Keratinocyte (primary cell): ENCODE measurements at regions not wholly inside any gene's neighbourhood (a gene's known extent, or its start where the extent isn't known, plus 50 kb on each side); places are given as distances from the start of the nearest gene placed in this dataset.

Experiments used
- EZH2 ChIP-seq: IDR thresholded peaks from one replicate; pipeline ENCODE4 v1.6.1; 2012; ENCODE audit warnings: inconsistent platforms, mild to moderate bottlenecking, low read length, moderate library complexity
- TF ChIP-seq, protein P1 (sequence below), 3 experiments: IDR thresholded peaks in 1 of 3; conservative IDR thresholded peaks in 1 of 3; optimal IDR thresholded peaks in 1 of 3; 2 replicates in 2 of 3; 3 replicates in 1 of 3; pipeline versions ENCODE3 to v1.5.1; 2011; ENCODE audit warnings: low read length in 3 of 3, mild to moderate bottlenecking in 3 of 3, moderate library complexity in 2 of 3, control low read depth in 1 of 3, inconsistent platforms in 1 of 3; ENCODE audit not compliant: insufficient read depth in 2 of 3; ENCODE audit errors: extremely low read depth in 1 of 3

DNA sequence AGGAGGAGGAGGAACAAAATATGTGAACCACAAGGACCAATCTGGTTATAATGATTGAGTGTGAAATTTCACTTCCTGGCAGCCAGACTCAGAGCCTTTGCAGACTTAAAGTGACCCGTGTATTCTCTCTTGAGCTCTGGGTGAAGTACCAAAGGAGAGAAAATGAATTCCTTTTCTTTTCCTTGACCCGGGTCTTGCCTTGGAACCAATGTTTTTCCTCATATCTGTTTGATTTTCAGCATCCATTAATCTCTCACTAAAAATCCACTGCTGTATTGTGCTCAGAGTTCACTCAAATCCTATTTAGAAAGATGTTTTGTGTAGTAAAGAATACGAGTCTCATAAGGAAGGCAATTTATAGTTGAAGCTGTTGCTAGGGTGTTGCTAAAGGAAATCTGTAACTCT, 78.3 kb upstream of the C1QTNF7 start:
- TF ChIP-seq, protein P1, sequence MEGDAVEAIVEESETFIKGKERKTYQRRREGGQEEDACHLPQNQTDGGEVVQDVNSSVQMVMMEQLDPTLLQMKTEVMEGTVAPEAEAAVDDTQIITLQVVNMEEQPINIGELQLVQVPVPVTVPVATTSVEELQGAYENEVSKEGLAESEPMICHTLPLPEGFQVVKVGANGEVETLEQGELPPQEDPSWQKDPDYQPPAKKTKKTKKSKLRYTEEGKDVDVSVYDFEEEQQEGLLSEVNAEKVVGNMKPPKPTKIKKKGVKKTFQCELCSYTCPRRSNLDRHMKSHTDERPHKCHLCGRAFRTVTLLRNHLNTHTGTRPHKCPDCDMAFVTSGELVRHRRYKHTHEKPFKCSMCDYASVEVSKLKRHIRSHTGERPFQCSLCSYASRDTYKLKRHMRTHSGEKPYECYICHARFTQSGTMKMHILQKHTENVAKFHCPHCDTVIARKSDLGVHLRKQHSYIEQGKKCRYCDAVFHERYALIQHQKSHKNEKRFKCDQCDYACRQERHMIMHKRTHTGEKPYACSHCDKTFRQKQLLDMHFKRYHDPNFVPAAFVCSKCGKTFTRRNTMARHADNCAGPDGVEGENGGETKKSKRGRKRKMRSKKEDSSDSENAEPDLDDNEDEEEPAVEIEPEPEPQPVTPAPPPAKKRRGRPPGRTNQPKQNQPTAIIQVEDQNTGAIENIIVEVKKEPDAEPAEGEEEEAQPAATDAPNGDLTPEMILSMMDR (optimal IDR thresholded peaks at IDR 0.05 in 1 of 3, IDR thresholded peaks at IDR 0.05 in 1 of 3, conservative IDR thresholded peaks at IDR 0.05 in 1 of 3; ENCODE audit: extremely low read depth in 1 of 3, insufficient read depth in 2 of 3, low read length in 3 of 3), result no peak
- no peak for TF ChIP-seq EZH2
